Naive thymus-derived CD4-positive, alpha-beta T cell (primary cell): ENCODE measurements at regions not wholly inside any gene's neighbourhood (a gene's known extent, or its start where the extent isn't known, plus 50 kb on each side); places are given as distances from the start of the nearest gene placed in this dataset.
A peak's percentile ranks its signal among the peaks of the same experiment; 100 is the strongest.

Source experiments
- ATAC-seq: fragments of 150-1000 bp; cut with Tn5 transposase; 2 replicates; pipeline ENCODE4 v1.10.0; 2021; ENCODE audit warnings: mild to moderate bottlenecking, moderate library complexity
- CTCF ChIA-PET: fragments of 350-600 bp; sonication (Branson Sonifier 250); formaldehyde crosslinking; loops from one replicate; lab custom pipeline; 2021; ENCODE audit warnings: antibody characterized with exemption; lab: Charles Lee
- POLR2A ChIA-PET: fragments of 350-600 bp; sonication (Branson Sonifier 250); formaldehyde crosslinking; loops from one replicate; lab custom pipeline; 2021; ENCODE audit warnings: antibody characterized with exemption, inconsistent platforms; lab: Charles Lee
- DNase-seq, 9 donors: peaks; one replicate each; pipeline versions ENCODE4 v3.0.0 to v3.0.0-alpha.2; 2020 to 2022; ENCODE audit warnings: mixed read lengths in 1 of 9
- H3K27ac ChIP-seq: one replicate; pipeline ENCODE4 v1.7.0; 2013; ENCODE audit warnings: mild to moderate bottlenecking, low read depth, low read length, moderate library complexity
- H3K27me3 ChIP-seq, 2 donors: one replicate each; pipeline ENCODE4 v1.7.0; 2013; ENCODE audit warnings: low read length in 2 of 2, mild to moderate bottlenecking in 2 of 2, moderate library complexity in 2 of 2; ENCODE audit not compliant: control insufficient read depth in 2 of 2, insufficient read depth in 2 of 2
- H3K36me3 ChIP-seq, 3 experiments: 1 replicate in 2 of 3; 2 replicates in 1 of 3; pipeline ENCODE4 v1.7.0; 2013; ENCODE audit warnings: low read length in 3 of 3, mild to moderate bottlenecking in 3 of 3, moderate library complexity in 1 of 3; ENCODE audit not compliant: insufficient read depth in 3 of 3, control insufficient read depth in 2 of 3
- H3K4me1 ChIP-seq, 2 donors: one replicate each; pipeline ENCODE4 v1.7.0; 2013; ENCODE audit warnings: low read length in 2 of 2, mild to moderate bottlenecking in 2 of 2, moderate library complexity in 1 of 2; ENCODE audit not compliant: control insufficient read depth in 2 of 2, insufficient read depth in 2 of 2
- H3K4me3 ChIP-seq: 2 replicates; pipeline ENCODE4 v1.7.0; 2013; ENCODE audit warnings: mild to moderate bottlenecking, low read length
- H3K9me3 ChIP-seq, 3 experiments: 1 replicate in 2 of 3; 2 replicates in 1 of 3; pipeline ENCODE4 v1.7.0; 2013; ENCODE audit warnings: low read length in 3 of 3; ENCODE audit not compliant: control insufficient read depth in 2 of 3
- H3K27ac Mint-ChIP-seq, 9 donors: one replicate each; pipeline ENCODE4 v1.8.0; 2020 to 2022; ENCODE audit warnings: mixed read lengths in 9 of 9, mild to moderate bottlenecking in 8 of 9, moderate library complexity in 5 of 9, inconsistent platforms in 2 of 9
- H3K27me3 Mint-ChIP-seq, 5 donors: one replicate each; pipeline ENCODE4 v1.8.0; 2021 to 2022; ENCODE audit warnings: mixed read lengths in 5 of 5, mild to moderate bottlenecking in 1 of 5
- H3K36me3 Mint-ChIP-seq, 5 donors: one replicate each; pipeline ENCODE4 v1.8.0; 2020 to 2022; ENCODE audit warnings: mixed read lengths in 5 of 5, mild to moderate bottlenecking in 3 of 5, inconsistent platforms in 1 of 5
- H3K4me1 Mint-ChIP-seq, 7 donors: one replicate each; pipeline ENCODE4 v1.8.0; 2020 to 2022; ENCODE audit warnings: mixed read lengths in 7 of 7, mild to moderate bottlenecking in 3 of 7, inconsistent platforms in 1 of 7
- H3K4me3 Mint-ChIP-seq, 10 donors: one replicate each; pipeline ENCODE4 v1.8.0; 2020 to 2022; ENCODE audit warnings: mild to moderate bottlenecking in 10 of 10, mixed read lengths in 10 of 10, moderate library complexity in 6 of 10, inconsistent platforms in 2 of 10
- H3K9me3 Mint-ChIP-seq, 11 donors: one replicate each; pipeline ENCODE4 v1.8.0; 2020 to 2022; ENCODE audit warnings: mixed read lengths in 11 of 11, mild to moderate bottlenecking in 4 of 11, inconsistent platforms in 1 of 11, moderate library complexity in 1 of 11
- intact Hi-C, 2 donors: fragments of 100-400 bp; cut with micrococcal nuclease; formaldehyde crosslinking; loops; one replicate each; pipeline ENCODE4 v1.15.1; 2023

GRCh38 chr3:99532246-99532645 is 106.1 kb upstream of the COL8A1 start:
- no peaks in the 10 kb centered on the region for H3K9me3 Mint-ChIP-seq
- H3K4me3 Mint-ChIP-seq = no peak overlapping the region
- CTCF ChIA-PET = no interaction called here
- Histone ChIP-seq H3K27ac (no peak overlapping the region), H3K4me1 (no peaks in the 10 kb centered on the region), H3K4me3 (no peak overlapping the region), H3K9me3 (no peaks in the 10 kb centered on the region), H3K27me3 (no peaks in the 10 kb centered on the region), H3K36me3 (no peaks in the 10 kb centered on the region)
- H3K27ac Mint-ChIP-seq = no peak overlapping the region
- peaks cover 0 to 4% (median 0%) of the 10 kb centered on the region in 5 donors for H3K27me3 Mint-ChIP-seq
- intact Hi-C loops = loop anchor here in 1 of 2 donors (10.0 kb wide), 1 partner anchor 717 kb away; no protein-coding TSS in a partner anchor
- H3K4me1 Mint-ChIP-seq = no peaks in the 10 kb centered on the region
- DNase-seq = no peak
- H3K36me3 Mint-ChIP-seq = no peaks in the 10 kb centered on the region
- ATAC-seq = peak; percentile 34
- POLR2A ChIA-PET = no interaction called here

DNA sequence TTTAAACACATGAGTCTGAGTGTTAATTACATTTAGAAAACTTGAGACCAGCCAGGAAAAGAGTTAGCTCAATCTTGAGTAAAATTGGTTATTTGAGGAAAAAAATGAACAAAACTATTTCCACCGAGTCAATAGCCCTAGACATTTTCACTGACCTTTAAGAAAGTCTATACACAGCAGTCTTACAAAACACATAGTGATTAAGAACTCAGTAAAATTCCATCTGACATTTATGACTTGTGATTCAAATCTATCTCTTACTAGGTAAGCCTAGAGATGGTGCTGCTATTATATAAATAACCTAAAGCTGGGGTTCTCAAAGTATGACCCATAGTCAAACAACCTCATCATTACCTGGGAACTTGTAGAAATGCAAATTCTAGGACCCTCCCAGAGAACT is 109.1 kb upstream of the COL8A1 start:
- Histone ChIP-seq H3K4me1 (no peaks in the 10 kb centered on the region), H3K27ac (no peak overlapping the region), H3K9me3 (no peaks in the 10 kb centered on the region), H3K4me3 (no peak overlapping the region), H3K36me3 (no peaks in the 10 kb centered on the region), H3K27me3 (no peaks in the 10 kb centered on the region)
- ATAC-seq = no peak
- no peak for DNase-seq
- H3K36me3 Mint-ChIP-seq = peaks cover 0 to 4% (median 0%) of the 10 kb centered on the region in 5 donors
- H3K27me3 Mint-ChIP-seq = peaks cover 0 to 4% (median 0%) of the 10 kb centered on the region in 5 donors
- peaks cover 0 to 4% (median 0%) of the 10 kb centered on the region in 11 donors for H3K9me3 Mint-ChIP-seq
- intact Hi-C loops = no loop called here
- no peak overlapping the region for H3K4me3 Mint-ChIP-seq
- CTCF ChIA-PET = no interaction called here
- no peaks in the 10 kb centered on the region for H3K4me1 Mint-ChIP-seq
- POLR2A ChIA-PET = no interaction called here
- no peak overlapping the region for H3K27ac Mint-ChIP-seq

DNA sequence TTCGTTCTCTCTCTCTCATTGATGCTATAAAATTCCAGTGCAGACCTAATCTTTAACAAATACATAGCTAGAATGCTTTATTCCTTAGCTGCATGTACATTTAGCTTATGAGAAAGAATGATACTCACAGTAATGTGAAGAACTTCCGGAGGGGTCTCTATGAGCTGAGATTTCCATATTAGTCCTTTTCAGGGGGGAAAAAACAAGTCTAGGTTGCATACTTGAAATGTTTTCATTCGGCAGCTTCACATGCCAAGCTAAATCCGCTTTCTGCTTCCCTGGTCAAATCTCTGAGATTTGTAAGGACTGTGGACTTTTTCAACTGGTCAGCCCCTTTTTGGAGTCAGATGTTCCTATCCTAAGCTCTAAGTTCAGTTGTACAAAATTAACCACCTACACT is 111.5 kb upstream of the COL8A1 start:
- ATAC-seq = no peak
- Mint-ChIP-seq H3K36me3 (peaks cover 0 to 6% (median 0%) of the 10 kb centered on the region in 5 donors), H3K27ac (no peak overlapping the region), H3K4me1 (no peaks in the 10 kb centered on the region), H3K4me3 (no peak overlapping the region), H3K9me3 (peaks cover 0 to 4% (median 0%) of the 10 kb centered on the region in 11 donors), H3K27me3 (peaks cover 0 to 5% (median 0%) of the 10 kb centered on the region in 5 donors)
- ChIA-PET POLR2A (no interaction called here), CTCF (no interaction called here)
- no peak for DNase-seq
- Histone ChIP-seq H3K27ac (no peak overlapping the region), H3K9me3 (no peaks in the 10 kb centered on the region), H3K4me1 (no peaks in the 10 kb centered on the region), H3K36me3 (no peaks in the 10 kb centered on the region), H3K4me3 (no peak overlapping the region), H3K27me3 (no peaks in the 10 kb centered on the region)
- intact Hi-C loops = no loop called here

GRCh38 chr3:99524559-99524958 is 113.8 kb upstream of the COL8A1 start:
- Histone ChIP-seq H3K27ac (no peak overlapping the region), H3K27me3 (no peaks in the 10 kb centered on the region), H3K4me3 (no peak overlapping the region), H3K36me3 (no peaks in the 10 kb centered on the region), H3K9me3 (no peaks in the 10 kb centered on the region), H3K4me1 (no peaks in the 10 kb centered on the region)
- Mint-ChIP-seq H3K36me3 (peaks cover 0 to 10% (median 0%) of the 10 kb centered on the region in 5 donors), H3K4me3 (no peak overlapping the region), H3K27me3 (peaks cover 0 to 5% (median 0%) of the 10 kb centered on the region in 5 donors), H3K27ac (no peak overlapping the region), H3K9me3 (peaks cover 0 to 11% (median 0%) of the 10 kb centered on the region in 11 donors), H3K4me1 (no peaks in the 10 kb centered on the region)
- no peak for DNase-seq
- CTCF ChIA-PET = no interaction called here
- POLR2A ChIA-PET = no interaction called here
- ATAC-seq = no peak
- intact Hi-C loops = no loop called here

DNA sequence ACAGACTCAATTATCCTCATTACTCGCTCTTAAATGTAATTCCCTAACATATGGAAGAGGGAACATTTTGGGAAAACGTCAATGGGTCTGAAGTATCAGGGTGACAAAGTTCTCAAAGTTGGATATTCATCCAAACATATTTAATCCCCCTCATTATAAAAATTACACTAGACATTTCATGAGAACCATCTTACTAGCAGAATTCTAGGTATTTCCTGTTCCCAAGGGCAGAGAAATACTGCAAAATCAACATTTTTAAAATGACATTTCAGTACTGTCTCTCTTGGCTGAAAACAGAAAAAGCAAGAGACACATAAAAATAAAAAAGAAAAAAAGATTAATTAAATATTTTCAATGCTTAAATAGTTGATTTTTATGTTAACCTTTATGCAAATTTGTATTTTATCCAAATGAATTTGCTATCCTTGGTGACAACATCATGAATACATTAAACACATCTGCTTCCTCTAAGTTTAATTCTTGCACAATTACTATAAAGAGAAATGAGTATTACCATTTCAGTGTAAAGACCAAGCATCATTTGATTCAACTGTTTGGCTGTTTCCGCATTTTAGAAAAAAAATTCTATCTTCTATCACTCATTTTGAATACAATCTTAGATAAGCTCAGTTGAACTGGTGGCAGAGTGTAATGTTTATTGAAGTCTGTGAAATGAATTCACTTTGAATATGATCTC is 114.8 kb upstream of the COL8A1 start:
- H3K27ac Mint-ChIP-seq = no peak overlapping the region
- H3K4me1 ChIP-seq = no peaks in the 10 kb centered on the region
- peaks cover 0 to 5% (median 0%) of the 10 kb centered on the region in 5 donors for H3K27me3 Mint-ChIP-seq
- H3K4me3 ChIP-seq = no peak overlapping the region
- no peak for DNase-seq
- H3K9me3 Mint-ChIP-seq = peaks cover 0 to 11% (median 0%) of the 10 kb centered on the region in 11 donors
- H3K36me3 Mint-ChIP-seq = peaks cover 0 to 10% (median 0%) of the 10 kb centered on the region in 5 donors
- ChIA-PET POLR2A (no interaction called here), CTCF (no interaction called here)
- no peaks in the 10 kb centered on the region for H3K4me1 Mint-ChIP-seq
- no peak overlapping the region for H3K4me3 Mint-ChIP-seq
- H3K27me3 ChIP-seq = no peaks in the 10 kb centered on the region
- intact Hi-C loops = no loop called here
- H3K27ac ChIP-seq = no peak overlapping the region
- H3K36me3 ChIP-seq = no peaks in the 10 kb centered on the region
- no peaks in the 10 kb centered on the region for H3K9me3 ChIP-seq
- no peak for ATAC-seq

DNA sequence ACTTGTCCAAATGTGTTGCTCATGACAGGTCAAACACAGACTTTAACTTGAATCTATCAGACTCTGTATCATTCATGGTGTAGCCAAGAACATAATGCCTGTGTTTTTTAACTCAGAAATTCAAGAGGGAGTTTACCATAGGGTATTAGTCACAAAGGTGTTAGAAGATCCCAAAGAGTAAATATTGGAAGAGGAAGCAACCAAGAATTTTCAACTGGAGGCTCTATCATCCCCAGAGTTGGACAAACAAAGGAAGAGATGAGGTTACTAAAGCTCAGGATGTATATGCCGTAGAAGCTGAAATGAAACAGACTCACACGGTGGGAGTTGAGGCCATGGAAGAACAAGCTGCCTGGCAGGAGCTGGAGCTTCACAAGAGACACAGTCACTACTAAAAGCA is 116.2 kb upstream of the COL8A1 start:
- DNase-seq (no peak), ATAC-seq (no peak)
- intact Hi-C loops = no loop called here
- no peaks in the 10 kb centered on the region for H3K4me1 ChIP-seq
- no peaks in the 10 kb centered on the region for H3K9me3 ChIP-seq
- H3K9me3 Mint-ChIP-seq = peaks cover 0 to 11% (median 0%) of the 10 kb centered on the region in 11 donors
- peaks cover 0 to 5% (median 0%) of the 10 kb centered on the region in 5 donors for H3K27me3 Mint-ChIP-seq
- H3K4me3 ChIP-seq = no peak overlapping the region
- H3K27ac ChIP-seq = no peak overlapping the region
- POLR2A ChIA-PET = no interaction called here
- H3K4me1 Mint-ChIP-seq = no peaks in the 10 kb centered on the region
- no peak overlapping the region for H3K4me3 Mint-ChIP-seq
- H3K36me3 Mint-ChIP-seq = peaks cover 0 to 10% (median 0%) of the 10 kb centered on the region in 5 donors
- CTCF ChIA-PET = no interaction called here
- H3K27ac Mint-ChIP-seq = no peak overlapping the region
- no peaks in the 10 kb centered on the region for H3K27me3 ChIP-seq
- no peaks in the 10 kb centered on the region for H3K36me3 ChIP-seq

DNA sequence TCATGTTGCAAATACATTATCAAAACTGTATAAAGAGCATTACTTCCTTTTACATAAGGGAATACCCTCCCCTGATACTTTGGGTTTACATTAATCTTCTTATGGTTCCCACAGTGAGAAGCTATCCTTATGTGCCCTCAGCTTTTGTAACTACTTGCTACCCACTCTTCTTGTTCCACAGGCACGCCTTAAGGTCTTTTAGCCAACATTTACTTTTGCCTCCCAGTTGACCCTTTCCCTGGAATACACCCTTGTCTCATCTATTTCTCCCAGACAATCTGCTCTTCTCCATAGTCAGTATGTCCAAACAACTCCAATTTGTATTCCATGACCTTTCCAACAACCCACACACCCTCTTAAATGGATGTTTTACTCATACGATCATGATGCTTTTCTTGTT is 116.8 kb upstream of the COL8A1 start:
- Histone ChIP-seq H3K4me3 (no peak overlapping the region), H3K4me1 (no peaks in the 10 kb centered on the region), H3K36me3 (no peaks in the 10 kb centered on the region), H3K9me3 (no peaks in the 10 kb centered on the region), H3K27ac (no peak overlapping the region), H3K27me3 (no peaks in the 10 kb centered on the region)
- H3K27ac Mint-ChIP-seq = no peak overlapping the region
- H3K4me1 Mint-ChIP-seq = no peaks in the 10 kb centered on the region
- H3K27me3 Mint-ChIP-seq = peaks cover 0 to 5% (median 0%) of the 10 kb centered on the region in 5 donors
- no peak overlapping the region for H3K4me3 Mint-ChIP-seq
- intact Hi-C loops = no loop called here
- CTCF ChIA-PET = no interaction called here
- POLR2A ChIA-PET = no interaction called here
- no peak for ATAC-seq
- peaks cover 0 to 10% (median 0%) of the 10 kb centered on the region in 5 donors for H3K36me3 Mint-ChIP-seq
- H3K9me3 Mint-ChIP-seq = peaks cover 0 to 11% (median 0%) of the 10 kb centered on the region in 11 donors
- no peak for DNase-seq
